Thyroid gland (tissue), 4 donors: ENCODE measurements at regions not wholly inside any gene's neighbourhood (a gene's known extent, or its start where the extent isn't known, plus 50 kb on each side); places are given as distances from the start of the nearest gene placed in this dataset.
"Not testable (repeated sequence)": the region's sequence is repeated elsewhere in the genome, so short reads cannot be mapped to it uniquely, and the experiment has no call there.

ENCODE experiments used
- DNase-seq, 2 donors: peaks; one replicate each; pipeline ENCODE4 v3.0.0-alpha.2; 2019
- H3K27ac ChIP-seq, 3 donors: fragments of 200-600 bp; sonication (generic); 1 replicate in 2 of 3; 2 replicates in 1 of 3; pipeline ENCODE4 v1.5.1; 2016 to 2019; ENCODE audit warnings: mild to moderate bottlenecking in 1 of 3, moderate library complexity in 1 of 3
- H3K27me3 ChIP-seq: fragments of 200-600 bp; sonication (generic); one replicate; pipeline ENCODE4 v1.5.1; 2019
- H3K36me3 ChIP-seq, 2 donors: fragments of 200-600 bp; sonication (generic); one replicate each; pipeline ENCODE4 v1.5.1; 2016 to 2019
- H3K4me1 ChIP-seq, 2 donors: fragments of 200-600 bp; sonication (generic); one replicate each; pipeline ENCODE4 v1.5.1; 2017 to 2019
- H3K4me3 ChIP-seq, 3 donors: fragments of 200-600 bp; sonication (generic); replicated peaks in 1 of 3; 1 replicate in 2 of 3; 2 replicates in 1 of 3; pipeline ENCODE4 v1.5.1; 2016; ENCODE audit warnings: mild to moderate bottlenecking in 1 of 3
- H3K9me3 ChIP-seq: fragments of 200-600 bp; sonication (generic); one replicate; pipeline ENCODE4 v1.5.1; 2017
- POLR2A ChIP-seq, 2 donors: fragments of 450-650 bp; IDR thresholded peaks; one replicate each; pipeline ENCODE4 v1.6.1; 2017; ENCODE audit warnings: antibody characterized with exemption in 2 of 2, mild to moderate bottlenecking in 2 of 2, moderate library complexity in 1 of 2
- WGBS, 2 donors: methylation state at CpG; one replicate each; pipeline ENCODE4 v1.1.5; 2017; 5-methylcytosine and 5-hydroxymethylcytosine counted together
- intact Hi-C: fragments of 100-400 bp; cut with DNase I; formaldehyde crosslinking; loops from one replicate; pipeline ENCODE4 v1.15.1; 2023
- TF ChIP-seq, protein P1 (sequence below), 6 experiments: fragments of 200-600 bp in 3 of 6; fragments of 450-650 bp in 3 of 6; sonication (generic) in 3 of 6; IDR thresholded peaks; one replicate each; pipeline ENCODE4 v1.5.1; 2016 to 2019; ENCODE audit warnings: antibody characterized with exemption in 6 of 6, mild to moderate bottlenecking in 2 of 6, inconsistent platforms in 1 of 6, moderate library complexity in 1 of 6

DNA sequence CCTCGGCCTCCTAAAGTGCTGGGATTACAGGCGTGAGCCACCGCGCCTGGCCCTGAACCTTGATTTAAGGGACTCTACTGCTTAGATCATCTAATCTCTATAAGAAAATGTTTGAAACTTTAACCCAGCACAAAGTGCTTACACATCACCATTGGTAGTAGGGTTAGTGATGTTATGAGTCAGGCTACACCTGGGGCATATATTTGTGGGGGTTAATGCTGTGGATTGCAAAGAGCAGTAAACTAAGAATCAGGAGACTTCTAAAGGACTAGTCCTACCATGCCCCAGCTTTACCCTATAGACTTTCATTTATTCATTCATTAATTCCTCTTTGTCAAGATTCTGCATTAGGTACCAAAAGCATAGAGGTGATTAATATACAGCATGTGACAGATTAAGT lies 880.5 kb downstream of the TTLL7 start:
- DNase-seq: no peak
- H3K9me3 ChIP-seq: no peaks in the 10 kb centered on the region
- no peaks in the 10 kb centered on the region for H3K36me3 ChIP-seq
- peaks cover 0 to 5% of the 10 kb centered on the region in 2 donors for H3K4me1 ChIP-seq
- WGBS, 2 donors: 100% methylated on average over 4 of the region's 4 CpGs
- no peak overlapping the region for H3K27ac ChIP-seq
- intact Hi-C loops: no loop called here
- no peaks in the 10 kb centered on the region for H3K27me3 ChIP-seq
- H3K4me3 ChIP-seq: no peak overlapping the region
- no peak for TF ChIP-seq POLR2A (IDR thresholded peaks at IDR 0.05)
- TF ChIP-seq, protein P1, sequence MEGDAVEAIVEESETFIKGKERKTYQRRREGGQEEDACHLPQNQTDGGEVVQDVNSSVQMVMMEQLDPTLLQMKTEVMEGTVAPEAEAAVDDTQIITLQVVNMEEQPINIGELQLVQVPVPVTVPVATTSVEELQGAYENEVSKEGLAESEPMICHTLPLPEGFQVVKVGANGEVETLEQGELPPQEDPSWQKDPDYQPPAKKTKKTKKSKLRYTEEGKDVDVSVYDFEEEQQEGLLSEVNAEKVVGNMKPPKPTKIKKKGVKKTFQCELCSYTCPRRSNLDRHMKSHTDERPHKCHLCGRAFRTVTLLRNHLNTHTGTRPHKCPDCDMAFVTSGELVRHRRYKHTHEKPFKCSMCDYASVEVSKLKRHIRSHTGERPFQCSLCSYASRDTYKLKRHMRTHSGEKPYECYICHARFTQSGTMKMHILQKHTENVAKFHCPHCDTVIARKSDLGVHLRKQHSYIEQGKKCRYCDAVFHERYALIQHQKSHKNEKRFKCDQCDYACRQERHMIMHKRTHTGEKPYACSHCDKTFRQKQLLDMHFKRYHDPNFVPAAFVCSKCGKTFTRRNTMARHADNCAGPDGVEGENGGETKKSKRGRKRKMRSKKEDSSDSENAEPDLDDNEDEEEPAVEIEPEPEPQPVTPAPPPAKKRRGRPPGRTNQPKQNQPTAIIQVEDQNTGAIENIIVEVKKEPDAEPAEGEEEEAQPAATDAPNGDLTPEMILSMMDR (IDR thresholded peaks at IDR 0.05): no peak

DNA sequence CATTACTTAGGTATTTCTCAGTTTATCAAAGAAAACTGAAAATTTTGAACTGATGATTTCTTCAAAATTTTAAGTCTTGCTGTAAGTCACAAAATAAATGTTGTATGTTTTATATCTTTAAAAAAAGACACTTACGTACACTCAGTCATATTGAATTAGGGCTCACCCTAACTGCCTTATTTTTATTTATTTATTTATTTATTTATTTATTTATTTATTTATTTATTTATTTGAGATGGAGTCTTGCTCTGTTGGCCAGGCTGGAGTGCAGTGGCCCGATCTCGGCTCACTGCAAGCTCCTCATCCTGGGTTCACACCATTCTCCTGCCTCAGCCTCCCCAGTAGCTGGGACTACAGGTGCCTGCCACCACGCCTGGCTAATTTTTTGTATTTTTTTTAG lies 881.9 kb downstream of the TTLL7 start:
- H3K4me1 ChIP-seq, intact Hi-C loops, DNase-seq, H3K27ac ChIP-seq, H3K36me3 ChIP-seq, H3K4me3 ChIP-seq, H3K27me3 ChIP-seq, H3K9me3 ChIP-seq: not testable (repeated sequence)
- 96 to 97% methylated on average over 4 of the region's 4 CpGs for WGBS, 2 donors

DNA sequence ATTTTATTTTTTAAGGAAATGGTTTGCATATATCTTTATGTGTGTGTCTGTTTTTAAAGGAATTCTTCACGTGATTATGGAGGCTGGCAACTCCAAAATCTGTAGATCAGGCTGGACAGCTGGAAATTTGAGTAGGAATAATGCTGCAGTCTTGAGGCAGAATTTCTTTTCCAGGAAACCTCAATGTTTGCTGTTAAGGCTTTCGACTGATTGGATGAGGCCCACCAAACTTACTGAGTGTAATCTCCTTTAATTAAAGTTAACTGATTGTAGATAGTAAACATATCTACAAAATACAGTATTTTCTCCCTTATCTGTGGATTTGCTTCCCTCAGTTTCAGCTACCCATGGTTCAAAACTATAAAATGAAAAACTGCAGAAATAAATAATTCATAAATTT lies 883.1 kb downstream of the TTLL7 start:
- TF ChIP-seq POLR2A (IDR thresholded peaks at IDR 0.05): no peak
- TF ChIP-seq, protein P1 (IDR thresholded peaks at IDR 0.05): no peak
- no peaks in the 10 kb centered on the region for H3K36me3 ChIP-seq
- intact Hi-C loops: no loop called here
- H3K27me3 ChIP-seq: no peaks in the 10 kb centered on the region
- peaks cover 0 to 5% of the 10 kb centered on the region in 2 donors for H3K4me1 ChIP-seq
- 71 to 74% methylated on average over 2 of the region's 2 CpGs for WGBS, 2 donors
- no peak overlapping the region for H3K4me3 ChIP-seq
- H3K27ac ChIP-seq: no peak overlapping the region
- no peak for DNase-seq
- no peaks in the 10 kb centered on the region for H3K9me3 ChIP-seq

DNA sequence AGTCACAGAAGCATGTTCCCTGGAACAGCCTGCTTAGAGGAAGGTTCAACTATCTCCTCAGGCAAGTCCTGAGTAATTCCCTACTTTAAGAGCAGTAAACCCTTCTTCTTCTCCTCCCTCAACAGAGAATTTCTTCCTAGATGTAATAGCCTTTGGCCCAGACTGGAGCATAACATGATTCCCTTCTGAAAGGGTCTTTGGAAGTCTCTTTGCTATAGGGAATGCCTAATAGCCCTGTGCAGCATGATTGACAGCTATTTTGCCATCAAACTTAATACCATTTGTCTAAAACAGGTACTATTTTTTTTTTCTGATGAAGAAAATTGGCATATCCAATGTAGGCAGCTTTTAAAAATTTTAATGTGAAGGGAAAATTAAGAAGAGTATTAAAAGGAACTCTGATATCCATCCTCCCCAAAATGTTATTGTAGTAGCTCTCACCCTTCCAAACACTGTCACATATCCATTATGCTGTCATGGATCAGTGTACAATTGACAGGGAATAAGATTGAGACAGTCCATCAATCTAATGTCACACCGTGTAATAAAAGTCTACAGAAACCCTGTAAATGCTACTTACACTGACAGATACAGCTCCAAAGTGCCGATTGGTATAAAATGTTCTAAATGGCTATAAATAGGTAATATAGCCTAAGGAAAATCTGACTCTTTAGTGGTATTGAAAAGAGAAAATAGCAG lies 884.6 kb downstream of the TTLL7 start:
- peaks cover 0 to 5% of the 10 kb centered on the region in 2 donors for H3K4me1 ChIP-seq
- H3K27me3 ChIP-seq: no peaks in the 10 kb centered on the region
- no peaks in the 10 kb centered on the region for H3K36me3 ChIP-seq
- H3K4me3 ChIP-seq: no peak overlapping the region
- WGBS, 2 donors: 95 to 98% methylated on average over 2 of the region's 2 CpGs
- DNase-seq: no peak
- H3K27ac ChIP-seq: no peak overlapping the region
- TF ChIP-seq, protein P1 (IDR thresholded peaks at IDR 0.05): no peak
- TF ChIP-seq POLR2A (IDR thresholded peaks at IDR 0.05): no peak
- intact Hi-C loops: no loop called here
- no peaks in the 10 kb centered on the region for H3K9me3 ChIP-seq

DNA sequence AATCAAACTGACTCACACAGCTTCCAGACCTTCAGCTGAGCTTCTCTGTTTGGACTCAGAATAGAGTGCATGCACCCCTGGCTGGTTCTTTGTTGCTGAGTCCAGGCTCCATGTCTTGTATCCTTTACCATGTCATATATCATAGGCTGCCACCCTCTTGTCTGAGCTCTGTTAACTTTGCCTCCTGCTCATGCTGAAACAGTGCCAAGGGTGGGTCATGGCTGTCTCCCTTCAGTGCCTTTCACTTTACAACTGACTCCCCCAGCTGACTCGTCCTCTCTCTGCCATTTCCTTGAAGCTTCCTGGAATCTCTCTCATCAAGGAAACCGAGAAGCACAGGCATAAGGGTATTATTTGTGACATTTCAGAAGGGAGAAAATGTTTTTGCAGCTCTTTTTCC lies 885.3 kb downstream of the TTLL7 start:
- TF ChIP-seq, protein P1 (IDR thresholded peaks at IDR 0.05): no peak
- no peak for TF ChIP-seq POLR2A (IDR thresholded peaks at IDR 0.05)
- Histone ChIP-seq H3K4me3 (no peak overlapping the region), H3K4me1 (peaks cover 0 to 5% of the 10 kb centered on the region in 2 donors), H3K9me3 (no peaks in the 10 kb centered on the region), H3K27me3 (no peaks in the 10 kb centered on the region), H3K27ac (no peak overlapping the region), H3K36me3 (no peaks in the 10 kb centered on the region)
- peak in 1 of 2 donors; percentile 1 for DNase-seq
- intact Hi-C loops: no loop called here
- WGBS, 2 donors: 41 to 45% methylated on average over 2 of the region's 2 CpGs
